ENCODE measurements at regions not wholly inside any gene's neighbourhood (a gene's known extent, or its start where the extent isn't known, plus 50 kb on each side); places are given as distances from the start of the nearest gene placed in this dataset.

DNA sequence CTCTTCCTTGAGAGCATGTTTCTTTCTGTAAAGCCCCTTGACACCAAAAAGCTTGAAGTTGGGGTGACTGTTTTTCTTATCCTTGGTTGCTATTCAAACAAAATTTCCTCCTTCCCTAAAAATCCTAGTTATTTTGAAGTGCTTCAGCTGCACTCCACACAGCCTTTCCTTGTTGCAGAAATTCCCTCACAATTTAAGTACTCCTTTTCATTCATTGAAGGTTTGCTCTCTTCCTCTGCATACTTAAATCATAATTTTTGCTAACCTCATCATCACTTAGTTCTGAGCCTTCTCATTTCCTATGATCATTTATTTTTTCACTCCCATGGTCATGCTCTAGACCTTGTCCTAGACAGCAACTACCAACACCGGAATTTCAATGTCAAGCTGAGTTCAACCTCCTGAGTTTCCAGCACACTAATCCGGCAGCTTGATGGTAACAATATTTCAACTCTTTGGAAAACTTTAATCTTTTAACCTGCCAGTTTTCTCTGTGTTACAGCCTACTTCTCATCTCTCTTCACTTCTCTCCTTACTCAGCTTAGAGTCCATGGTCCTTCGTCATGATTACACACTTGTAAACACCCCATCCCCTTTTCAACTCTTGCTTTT is 78.7 kb upstream of the ACTBL2 start:
- H3K27me3 ChIP-seq (ENCODE audit: insufficient read depth, insufficient read length), result no peaks in the 10 kb centered on the region
- no peaks in the 10 kb centered on the region for H3K4me1 ChIP-seq (ENCODE audit: insufficient read depth, insufficient read length)
- H3K9me3 ChIP-seq (ENCODE audit: insufficient read depth, low read length), result no peaks in the 10 kb centered on the region
- H3K9ac ChIP-seq (ENCODE audit: insufficient read length, low read depth), result no peak overlapping the region
- no peak for DNase-seq (ENCODE audit: low read depth, low spot score)
- H3K36me3 ChIP-seq (ENCODE audit: insufficient read depth, insufficient read length, low read length), result no peaks in the 10 kb centered on the region
- TF ChIP-seq SUZ12 (IDR thresholded peaks at IDR 0.05; ENCODE audit: extremely low read depth, insufficient read depth, insufficient read length) (no peak), YY1 (IDR thresholded peaks at IDR 0.05; ENCODE audit: insufficient read depth, insufficient read length) (no peak), ZNF274 (IDR thresholded peaks at IDR 0.05; ENCODE audit: low read depth, low read length) (no peak)
- H3K4me3 ChIP-seq (ENCODE audit: insufficient read length, low read depth), result no peak overlapping the region

DNA sequence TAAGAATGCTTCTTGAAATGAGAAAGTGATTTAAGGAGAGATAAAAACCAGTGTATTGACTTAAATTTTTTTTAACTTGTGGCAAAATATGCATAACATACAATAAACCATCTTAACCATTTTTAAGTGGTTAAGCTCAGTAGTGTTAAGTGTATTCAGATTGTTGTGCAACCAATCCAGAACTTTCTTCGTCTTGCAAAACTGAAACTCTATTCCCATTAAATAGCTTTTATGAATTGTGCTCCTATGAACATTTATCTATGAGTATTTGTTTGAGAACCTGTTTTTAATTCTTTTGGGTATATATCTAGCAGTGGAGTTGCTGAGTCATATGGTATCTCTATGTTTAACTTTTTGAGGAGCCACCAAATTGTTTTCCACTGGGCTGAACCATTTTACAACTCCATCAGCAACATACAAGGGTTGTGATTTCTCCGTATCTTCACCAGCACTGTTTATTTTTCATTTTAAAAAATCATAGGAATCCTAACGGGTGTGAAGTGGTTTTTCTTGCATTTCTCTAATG is 76.6 kb upstream of the ACTBL2 start:
- Histone ChIP-seq H3K4me1 (ENCODE audit: insufficient read depth, insufficient read length) (no peaks in the 10 kb centered on the region), H3K4me3 (ENCODE audit: insufficient read length, low read depth) (no peak overlapping the region), H3K9me3 (ENCODE audit: insufficient read depth, low read length) (no peaks in the 10 kb centered on the region), H3K9ac (ENCODE audit: insufficient read length, low read depth) (no peak overlapping the region), H3K27me3 (ENCODE audit: insufficient read depth, insufficient read length) (no peaks in the 10 kb centered on the region), H3K36me3 (ENCODE audit: insufficient read depth, insufficient read length, low read length) (no peaks in the 10 kb centered on the region)
- no peak for TF ChIP-seq ZNF274 (IDR thresholded peaks at IDR 0.05; ENCODE audit: low read depth, low read length)
- no peak for TF ChIP-seq SUZ12 (IDR thresholded peaks at IDR 0.05; ENCODE audit: extremely low read depth, insufficient read depth, insufficient read length)
- TF ChIP-seq YY1 (IDR thresholded peaks at IDR 0.05; ENCODE audit: insufficient read depth, insufficient read length), result no peak
- no peak for DNase-seq (ENCODE audit: low read depth, low spot score)

DNA sequence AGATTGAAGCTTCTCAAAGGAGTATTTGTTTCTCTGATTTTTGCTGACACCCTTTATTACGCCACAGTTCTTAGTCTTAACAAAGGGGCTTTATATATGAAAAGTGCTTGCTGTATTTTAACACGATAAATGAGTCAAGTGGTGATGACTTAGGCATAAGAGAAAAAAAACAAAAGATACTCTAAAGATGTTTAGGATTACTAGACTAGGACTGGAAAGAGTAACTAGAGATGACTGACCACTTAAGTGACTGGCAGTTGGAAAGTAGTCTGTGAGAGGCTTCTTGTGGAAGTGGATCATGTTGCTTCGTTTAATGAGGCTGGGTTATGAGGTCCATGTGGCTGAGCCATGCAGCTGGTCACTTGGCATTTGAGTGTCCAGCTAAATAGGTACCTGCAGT is 69.4 kb upstream of the ACTBL2 start:
- no peaks in the 10 kb centered on the region for H3K27me3 ChIP-seq (ENCODE audit: insufficient read depth, insufficient read length)
- H3K9ac ChIP-seq (ENCODE audit: insufficient read length, low read depth), result no peak overlapping the region
- no peak for TF ChIP-seq ZNF274 (IDR thresholded peaks at IDR 0.05; ENCODE audit: low read depth, low read length)
- TF ChIP-seq SUZ12 (IDR thresholded peaks at IDR 0.05; ENCODE audit: extremely low read depth, insufficient read depth, insufficient read length), result no peak
- no peak for TF ChIP-seq YY1 (IDR thresholded peaks at IDR 0.05; ENCODE audit: insufficient read depth, insufficient read length)
- H3K4me1 ChIP-seq (ENCODE audit: insufficient read depth, insufficient read length), result no peaks in the 10 kb centered on the region
- no peaks in the 10 kb centered on the region for H3K36me3 ChIP-seq (ENCODE audit: insufficient read depth, insufficient read length, low read length)
- no peak for DNase-seq (ENCODE audit: low read depth, low spot score)
- no peaks in the 10 kb centered on the region for H3K9me3 ChIP-seq (ENCODE audit: insufficient read depth, low read length)
- no peak overlapping the region for H3K4me3 ChIP-seq (ENCODE audit: insufficient read length, low read depth)

DNA sequence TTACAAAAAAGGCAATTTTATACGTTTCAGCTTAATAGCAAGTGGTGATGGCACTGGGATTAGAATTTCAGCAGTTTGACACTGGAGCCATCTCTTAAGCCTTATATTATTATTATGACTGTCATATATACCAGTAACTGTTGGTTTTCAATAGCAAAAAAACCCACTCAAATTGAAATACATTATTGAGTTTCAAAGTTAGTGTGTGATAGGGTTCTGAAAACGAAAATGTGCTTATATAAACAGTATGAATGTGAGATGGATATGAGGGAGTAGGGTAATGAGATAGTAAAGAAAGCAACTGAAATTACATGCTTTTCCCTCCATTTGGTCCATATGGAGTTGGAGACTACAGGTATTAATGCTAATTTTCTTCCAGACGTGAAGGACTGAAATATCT is 68.6 kb upstream of the ACTBL2 start:
- H3K36me3 ChIP-seq (ENCODE audit: insufficient read depth, insufficient read length, low read length), result no peaks in the 10 kb centered on the region
- no peaks in the 10 kb centered on the region for H3K4me1 ChIP-seq (ENCODE audit: insufficient read depth, insufficient read length)
- H3K27me3 ChIP-seq (ENCODE audit: insufficient read depth, insufficient read length), result no peaks in the 10 kb centered on the region
- no peak for DNase-seq (ENCODE audit: low read depth, low spot score)
- no peaks in the 10 kb centered on the region for H3K9me3 ChIP-seq (ENCODE audit: insufficient read depth, low read length)
- no peak overlapping the region for H3K4me3 ChIP-seq (ENCODE audit: insufficient read length, low read depth)
- no peak overlapping the region for H3K9ac ChIP-seq (ENCODE audit: insufficient read length, low read depth)
- TF ChIP-seq ZNF274 (IDR thresholded peaks at IDR 0.05; ENCODE audit: low read depth, low read length), result no peak
- no peak for TF ChIP-seq YY1 (IDR thresholded peaks at IDR 0.05; ENCODE audit: insufficient read depth, insufficient read length)
- TF ChIP-seq SUZ12 (IDR thresholded peaks at IDR 0.05; ENCODE audit: extremely low read depth, insufficient read depth, insufficient read length), result no peak

DNA sequence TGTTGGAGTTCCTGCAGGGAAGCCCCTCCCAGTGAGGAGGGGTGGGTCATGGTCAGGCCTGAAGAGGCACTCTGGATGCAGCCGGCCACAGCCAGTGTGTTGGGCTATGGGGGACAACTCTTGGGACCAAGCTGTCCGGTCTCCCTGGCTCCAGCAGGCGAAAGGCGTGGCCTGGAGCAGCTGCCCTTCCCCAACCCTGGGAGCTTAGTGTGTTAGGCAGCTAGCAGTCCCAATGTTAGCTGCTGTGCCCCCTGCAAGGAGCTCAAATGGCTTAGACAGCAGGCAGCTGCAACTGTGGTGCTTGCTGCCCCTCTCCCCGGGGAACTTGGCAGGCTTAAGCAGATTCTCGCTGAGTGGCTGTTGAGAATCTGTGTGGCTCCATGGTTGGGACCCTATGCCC is 67.5 kb upstream of the ACTBL2 start:
- H3K9ac ChIP-seq (ENCODE audit: insufficient read length, low read depth), result no peak overlapping the region
- TF ChIP-seq YY1 (IDR thresholded peaks at IDR 0.05; ENCODE audit: insufficient read depth, insufficient read length), result no peak
- TF ChIP-seq SUZ12 (IDR thresholded peaks at IDR 0.05; ENCODE audit: extremely low read depth, insufficient read depth, insufficient read length), result no peak
- no peak for TF ChIP-seq ZNF274 (IDR thresholded peaks at IDR 0.05; ENCODE audit: low read depth, low read length)
- no peaks in the 10 kb centered on the region for H3K36me3 ChIP-seq (ENCODE audit: insufficient read depth, insufficient read length, low read length)
- H3K4me3 ChIP-seq (ENCODE audit: insufficient read length, low read depth), result no peak overlapping the region
- H3K27me3 ChIP-seq (ENCODE audit: insufficient read depth, insufficient read length), result no peaks in the 10 kb centered on the region
- DNase-seq (ENCODE audit: low read depth, low spot score), result no peak
- no peaks in the 10 kb centered on the region for H3K9me3 ChIP-seq (ENCODE audit: insufficient read depth, low read length)
- H3K4me1 ChIP-seq (ENCODE audit: insufficient read depth, insufficient read length), result no peaks in the 10 kb centered on the region

DNA sequence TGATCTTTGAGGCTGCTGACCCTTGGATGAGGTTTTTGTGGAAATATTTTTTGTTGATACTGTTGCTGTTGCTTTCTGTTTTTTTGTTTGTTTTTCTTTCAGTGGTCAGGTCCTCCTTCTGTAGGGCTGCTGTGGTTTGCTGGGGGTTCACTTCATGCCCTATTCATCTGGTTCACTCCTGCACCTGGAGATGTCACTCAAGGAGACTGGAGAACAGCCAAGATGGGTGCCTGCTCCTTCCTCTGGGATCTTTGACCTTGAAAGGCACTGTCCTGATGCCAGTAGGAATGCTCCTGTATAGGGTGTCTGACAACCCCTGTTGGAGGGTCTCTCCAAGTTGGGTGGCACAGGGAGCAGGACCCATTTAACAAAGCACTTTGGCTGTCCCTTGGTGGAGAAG is 67.0 kb upstream of the ACTBL2 start:
- no peak overlapping the region for H3K9ac ChIP-seq (ENCODE audit: insufficient read length, low read depth)
- no peaks in the 10 kb centered on the region for H3K36me3 ChIP-seq (ENCODE audit: insufficient read depth, insufficient read length, low read length)
- no peaks in the 10 kb centered on the region for H3K9me3 ChIP-seq (ENCODE audit: insufficient read depth, low read length)
- TF ChIP-seq ZNF274 (IDR thresholded peaks at IDR 0.05; ENCODE audit: low read depth, low read length) (no peak), YY1 (IDR thresholded peaks at IDR 0.05; ENCODE audit: insufficient read depth, insufficient read length) (no peak), SUZ12 (IDR thresholded peaks at IDR 0.05; ENCODE audit: extremely low read depth, insufficient read depth, insufficient read length) (no peak)
- no peaks in the 10 kb centered on the region for H3K27me3 ChIP-seq (ENCODE audit: insufficient read depth, insufficient read length)
- DNase-seq (ENCODE audit: low read depth, low spot score), result no peak
- no peaks in the 10 kb centered on the region for H3K4me1 ChIP-seq (ENCODE audit: insufficient read depth, insufficient read length)
- no peak overlapping the region for H3K4me3 ChIP-seq (ENCODE audit: insufficient read length, low read depth)

DNA sequence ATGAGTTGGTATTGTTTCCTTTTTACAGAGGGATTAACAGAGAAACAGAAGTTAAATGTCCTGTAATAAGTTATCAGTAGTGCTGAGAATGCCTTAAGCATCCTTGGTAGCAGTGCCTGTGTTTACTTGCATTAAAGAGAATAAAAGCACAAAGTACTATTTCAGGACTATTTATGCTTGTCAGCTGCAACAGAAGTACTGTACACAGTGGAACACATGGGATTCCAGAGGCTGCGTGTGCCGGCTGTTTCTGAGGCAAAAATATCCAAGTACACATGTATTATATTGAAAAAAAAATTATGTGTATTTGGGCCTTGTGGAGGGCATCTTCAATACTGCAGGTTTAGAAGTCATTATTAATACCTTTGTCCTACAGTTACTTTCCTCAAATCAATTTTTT is 58.2 kb upstream of the ACTBL2 start:
- no peaks in the 10 kb centered on the region for H3K4me1 ChIP-seq (ENCODE audit: insufficient read depth, insufficient read length)
- H3K36me3 ChIP-seq (ENCODE audit: insufficient read depth, insufficient read length, low read length), result no peaks in the 10 kb centered on the region
- no peak for DNase-seq (ENCODE audit: low read depth, low spot score)
- TF ChIP-seq SUZ12 (IDR thresholded peaks at IDR 0.05; ENCODE audit: extremely low read depth, insufficient read depth, insufficient read length), result no peak
- TF ChIP-seq YY1 (IDR thresholded peaks at IDR 0.05; ENCODE audit: insufficient read depth, insufficient read length), result no peak
- TF ChIP-seq ZNF274 (IDR thresholded peaks at IDR 0.05; ENCODE audit: low read depth, low read length), result no peak
- H3K27me3 ChIP-seq (ENCODE audit: insufficient read depth, insufficient read length), result no peaks in the 10 kb centered on the region
- H3K9me3 ChIP-seq (ENCODE audit: insufficient read depth, low read length), result no peaks in the 10 kb centered on the region
- H3K9ac ChIP-seq (ENCODE audit: insufficient read length, low read depth), result no peak overlapping the region
- no peak overlapping the region for H3K4me3 ChIP-seq (ENCODE audit: insufficient read length, low read depth)
